Peyer's patch (tissue), 4 donors: ENCODE measurements at regions not wholly inside any gene's neighbourhood (a gene's known extent, or its start where the extent isn't known, plus 50 kb on each side); places are given as distances from the start of the nearest gene placed in this dataset.

Experiments used
- POLR2A ChIP-seq, 2 donors: fragments of 450-650 bp; IDR thresholded peaks; one replicate each; pipeline ENCODE4 v1.5.1; 2017; ENCODE audit warnings: antibody characterized with exemption in 2 of 2, mild to moderate bottlenecking in 2 of 2, moderate library complexity in 2 of 2
- TF ChIP-seq, protein P1 (sequence below), 6 experiments: fragments of 450-650 bp in 4 of 6; fragments of 200-600 bp in 2 of 6; sonication (generic) in 1 of 6; IDR thresholded peaks; one replicate each; pipeline ENCODE4 v1.5.1; 2017 to 2019; ENCODE audit warnings: antibody characterized with exemption in 6 of 6, mild to moderate bottlenecking in 3 of 6, moderate library complexity in 1 of 6

DNA sequence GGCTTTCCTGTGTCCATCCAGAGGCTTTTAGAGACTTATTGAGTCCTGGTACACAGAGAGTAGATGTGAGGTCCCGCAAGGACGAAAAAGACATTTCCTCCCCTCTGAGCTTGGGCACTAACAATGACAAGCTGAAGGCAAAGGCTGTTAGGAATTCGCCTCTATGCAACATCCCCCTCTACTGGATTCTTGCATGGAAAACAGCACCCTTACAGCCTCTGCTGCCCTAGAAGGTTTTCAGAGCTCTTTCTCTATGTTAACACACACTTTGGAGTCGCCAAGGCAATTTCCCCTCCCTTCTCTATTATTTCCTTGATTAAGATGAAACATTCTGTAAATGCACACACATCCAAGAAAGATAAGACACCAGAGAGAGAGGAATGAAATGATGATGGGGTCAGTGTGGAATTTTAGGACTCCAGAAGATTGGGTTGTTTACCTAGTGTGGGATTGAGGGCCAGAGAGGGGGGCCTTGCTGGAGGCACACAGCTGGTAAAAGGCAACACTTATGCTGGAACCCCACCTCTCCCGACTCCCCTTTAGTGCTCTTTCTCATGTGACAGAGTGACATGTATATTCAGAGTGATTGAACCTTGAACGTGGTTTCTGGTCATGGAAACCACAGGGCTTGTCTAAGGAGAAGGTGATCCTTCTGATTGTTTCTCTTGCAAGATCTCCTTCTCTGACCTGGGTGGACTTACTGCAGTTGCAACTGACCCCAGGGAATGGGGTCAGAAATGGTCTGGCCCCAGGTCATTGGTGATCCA is 300.7 kb downstream of the CLIC5 start:
- TF ChIP-seq, protein P1, sequence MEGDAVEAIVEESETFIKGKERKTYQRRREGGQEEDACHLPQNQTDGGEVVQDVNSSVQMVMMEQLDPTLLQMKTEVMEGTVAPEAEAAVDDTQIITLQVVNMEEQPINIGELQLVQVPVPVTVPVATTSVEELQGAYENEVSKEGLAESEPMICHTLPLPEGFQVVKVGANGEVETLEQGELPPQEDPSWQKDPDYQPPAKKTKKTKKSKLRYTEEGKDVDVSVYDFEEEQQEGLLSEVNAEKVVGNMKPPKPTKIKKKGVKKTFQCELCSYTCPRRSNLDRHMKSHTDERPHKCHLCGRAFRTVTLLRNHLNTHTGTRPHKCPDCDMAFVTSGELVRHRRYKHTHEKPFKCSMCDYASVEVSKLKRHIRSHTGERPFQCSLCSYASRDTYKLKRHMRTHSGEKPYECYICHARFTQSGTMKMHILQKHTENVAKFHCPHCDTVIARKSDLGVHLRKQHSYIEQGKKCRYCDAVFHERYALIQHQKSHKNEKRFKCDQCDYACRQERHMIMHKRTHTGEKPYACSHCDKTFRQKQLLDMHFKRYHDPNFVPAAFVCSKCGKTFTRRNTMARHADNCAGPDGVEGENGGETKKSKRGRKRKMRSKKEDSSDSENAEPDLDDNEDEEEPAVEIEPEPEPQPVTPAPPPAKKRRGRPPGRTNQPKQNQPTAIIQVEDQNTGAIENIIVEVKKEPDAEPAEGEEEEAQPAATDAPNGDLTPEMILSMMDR (IDR thresholded peaks at IDR 0.05) = peak; percentile 37 to 86 (median 80)
- TF ChIP-seq POLR2A (IDR thresholded peaks at IDR 0.05) = no peak
